ENCODE measurements at regions not wholly inside any gene's neighbourhood (a gene's known extent, or its start where the extent isn't known, plus 50 kb on each side); places are given as distances from the start of the nearest gene placed in this dataset.
"Not testable (repeated sequence)": the region's sequence is repeated elsewhere in the genome, so short reads cannot be mapped to it uniquely, and the experiment has no call there.

- TF ChIP-seq CTCF (IDR thresholded peaks at IDR 0.05; ENCODE audit: borderline replicate concordance, insufficient read depth, low read depth, low read length), result no peak
- no peak overlapping the region for H3K4me3 ChIP-seq (ENCODE audit: low read depth, low read length)
Measured at GRCh38 chrX:94288972-94289371, 615.0 kb downstream of the FAM133A start.

GRCh38 chrX:94302446-94302845, 628.4 kb downstream of the FAM133A start:
- TF ChIP-seq CTCF (IDR thresholded peaks at IDR 0.05; ENCODE audit: borderline replicate concordance, insufficient read depth, low read depth, low read length), result no peak
- H3K4me3 ChIP-seq (ENCODE audit: low read depth, low read length), result no peak overlapping the region

GRCh38 chrX:94329182-94329581, 655.2 kb downstream of the FAM133A start:
- H3K4me3 ChIP-seq (ENCODE audit: low read depth, low read length), result no peak overlapping the region
- no peak for TF ChIP-seq CTCF (IDR thresholded peaks at IDR 0.05; ENCODE audit: borderline replicate concordance, insufficient read depth, low read depth, low read length)

- H3K4me3 ChIP-seq (ENCODE audit: low read depth, low read length), result not testable (repeated sequence)
Measured at GRCh38 chrX:94341730-94342129, 667.7 kb downstream of the FAM133A start.

- TF ChIP-seq CTCF (IDR thresholded peaks at IDR 0.05; ENCODE audit: borderline replicate concordance, insufficient read depth, low read depth, low read length), result no peak
- H3K4me3 ChIP-seq (ENCODE audit: low read depth, low read length), result no peak overlapping the region
Measured at GRCh38 chrX:94361241-94361640, 687.2 kb downstream of the FAM133A start.

- TF ChIP-seq CTCF (IDR thresholded peaks at IDR 0.05; ENCODE audit: borderline replicate concordance, insufficient read depth, low read depth, low read length), result no peak
- H3K4me3 ChIP-seq (ENCODE audit: low read depth, low read length), result no peak overlapping the region
Measured at GRCh38 chrX:94365736-94366135, 691.7 kb downstream of the FAM133A start.

- TF ChIP-seq CTCF (IDR thresholded peaks at IDR 0.05; ENCODE audit: borderline replicate concordance, insufficient read depth, low read depth, low read length), result no peak
- no peak overlapping the region for H3K4me3 ChIP-seq (ENCODE audit: low read depth, low read length)
Measured at GRCh38 chrX:94366616-94367015, 692.6 kb downstream of the FAM133A start.

GRCh38 chrX:94389044-94389443, 715.0 kb downstream of the FAM133A start:
- no peak overlapping the region for H3K4me3 ChIP-seq (ENCODE audit: low read depth, low read length)
- no peak for TF ChIP-seq CTCF (IDR thresholded peaks at IDR 0.05; ENCODE audit: borderline replicate concordance, insufficient read depth, low read depth, low read length)

Measured in GM12875 (cell line).